ENCODE measurements at regions not wholly inside any gene's neighbourhood (a gene's known extent, or its start where the extent isn't known, plus 50 kb on each side); places are given as distances from the start of the nearest gene placed in this dataset.

- Histone ChIP-seq H3K79me2 (ENCODE audit: insufficient read depth, low read length) (no peaks in the 10 kb centered on the region), H3K4me3 (ENCODE audit: low read length, poor library complexity, severe bottlenecking) (no peak overlapping the region), H3F3A (ENCODE audit: low read depth) (no peaks in the 10 kb centered on the region), H2AFZ (ENCODE audit: low read length) (no peak overlapping the region), H3K27me3 (ENCODE audit: insufficient read depth, low read length, poor library complexity, severe bottlenecking) (no peaks in the 10 kb centered on the region), H4K20me1 (ENCODE audit: insufficient read depth, low read length, poor library complexity, severe bottlenecking) (no peaks in the 10 kb centered on the region), H3K9me3 (ENCODE audit: insufficient read depth, low read depth, low read length) (no peaks in the 10 kb centered on the region), H3K4me2 (ENCODE audit: low read depth, low read length, poor library complexity, severe bottlenecking) (no peak overlapping the region), H3K9me2 (replicated peaks; ENCODE audit: low read depth, low read length) (no peaks in the 10 kb centered on the region), H3K4me1 (ENCODE audit: insufficient read depth, low read length, poor library complexity, severe bottlenecking) (no peaks in the 10 kb centered on the region), H3K9ac (ENCODE audit: low read depth, low read length, poor library complexity, severe bottlenecking) (no peak overlapping the region), H3K36me3 (ENCODE audit: insufficient read depth, low read length) (no peaks in the 10 kb centered on the region)
- no peak for TF ChIP-seq EZH2phosphoT487 (IDR thresholded peaks at IDR 0.05; ENCODE audit: borderline replicate concordance)
- TF ChIP-seq, protein P1, sequence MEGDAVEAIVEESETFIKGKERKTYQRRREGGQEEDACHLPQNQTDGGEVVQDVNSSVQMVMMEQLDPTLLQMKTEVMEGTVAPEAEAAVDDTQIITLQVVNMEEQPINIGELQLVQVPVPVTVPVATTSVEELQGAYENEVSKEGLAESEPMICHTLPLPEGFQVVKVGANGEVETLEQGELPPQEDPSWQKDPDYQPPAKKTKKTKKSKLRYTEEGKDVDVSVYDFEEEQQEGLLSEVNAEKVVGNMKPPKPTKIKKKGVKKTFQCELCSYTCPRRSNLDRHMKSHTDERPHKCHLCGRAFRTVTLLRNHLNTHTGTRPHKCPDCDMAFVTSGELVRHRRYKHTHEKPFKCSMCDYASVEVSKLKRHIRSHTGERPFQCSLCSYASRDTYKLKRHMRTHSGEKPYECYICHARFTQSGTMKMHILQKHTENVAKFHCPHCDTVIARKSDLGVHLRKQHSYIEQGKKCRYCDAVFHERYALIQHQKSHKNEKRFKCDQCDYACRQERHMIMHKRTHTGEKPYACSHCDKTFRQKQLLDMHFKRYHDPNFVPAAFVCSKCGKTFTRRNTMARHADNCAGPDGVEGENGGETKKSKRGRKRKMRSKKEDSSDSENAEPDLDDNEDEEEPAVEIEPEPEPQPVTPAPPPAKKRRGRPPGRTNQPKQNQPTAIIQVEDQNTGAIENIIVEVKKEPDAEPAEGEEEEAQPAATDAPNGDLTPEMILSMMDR (conservative IDR thresholded peaks at IDR 0.05; ENCODE audit: low read length), result peak; percentile 65
These were observed 306.7 kb upstream of the MAOA start for GRCh38 chrX:43349363-43349762.

GRCh38 chrX:43350935-43351334 is 305.2 kb upstream of the MAOA start:
- H3K9me2 ChIP-seq (replicated peaks; ENCODE audit: low read depth, low read length), result no peaks in the 10 kb centered on the region
- H2AFZ ChIP-seq (ENCODE audit: low read length), result no peak overlapping the region
- H3K9me3 ChIP-seq (ENCODE audit: insufficient read depth, low read depth, low read length), result no peaks in the 10 kb centered on the region
- no peaks in the 10 kb centered on the region for H3K4me1 ChIP-seq (ENCODE audit: insufficient read depth, low read length, poor library complexity, severe bottlenecking)
- H3K9ac ChIP-seq (ENCODE audit: low read depth, low read length, poor library complexity, severe bottlenecking), result no peak overlapping the region
- H3K4me3 ChIP-seq (ENCODE audit: low read length, poor library complexity, severe bottlenecking), result no peak overlapping the region
- no peaks in the 10 kb centered on the region for H3K36me3 ChIP-seq (ENCODE audit: insufficient read depth, low read length)
- no peaks in the 10 kb centered on the region for H3F3A ChIP-seq (ENCODE audit: low read depth)
- no peaks in the 10 kb centered on the region for H3K27me3 ChIP-seq (ENCODE audit: insufficient read depth, low read length, poor library complexity, severe bottlenecking)
- H4K20me1 ChIP-seq (ENCODE audit: insufficient read depth, low read length, poor library complexity, severe bottlenecking), result no peaks in the 10 kb centered on the region
- no peaks in the 10 kb centered on the region for H3K79me2 ChIP-seq (ENCODE audit: insufficient read depth, low read length)
- no peak for TF ChIP-seq EZH2phosphoT487 (IDR thresholded peaks at IDR 0.05; ENCODE audit: borderline replicate concordance)
- TF ChIP-seq, protein P1 (conservative IDR thresholded peaks at IDR 0.05; ENCODE audit: low read length), result no peak
- no peak overlapping the region for H3K4me2 ChIP-seq (ENCODE audit: low read depth, low read length, poor library complexity, severe bottlenecking)

- no peaks in the 10 kb centered on the region for H3K9me3 ChIP-seq (ENCODE audit: insufficient read depth, low read depth, low read length)
- TF ChIP-seq, protein P1 (conservative IDR thresholded peaks at IDR 0.05; ENCODE audit: low read length), result no peak
- TF ChIP-seq EZH2phosphoT487 (IDR thresholded peaks at IDR 0.05; ENCODE audit: borderline replicate concordance), result no peak
- H3K4me3 ChIP-seq (ENCODE audit: low read length, poor library complexity, severe bottlenecking), result no peak overlapping the region
- H3K4me1 ChIP-seq (ENCODE audit: insufficient read depth, low read length, poor library complexity, severe bottlenecking), result no peaks in the 10 kb centered on the region
- H3F3A ChIP-seq (ENCODE audit: low read depth), result no peaks in the 10 kb centered on the region
- no peaks in the 10 kb centered on the region for H3K36me3 ChIP-seq (ENCODE audit: insufficient read depth, low read length)
- no peak overlapping the region for H3K9ac ChIP-seq (ENCODE audit: low read depth, low read length, poor library complexity, severe bottlenecking)
- H3K4me2 ChIP-seq (ENCODE audit: low read depth, low read length, poor library complexity, severe bottlenecking), result no peak overlapping the region
- no peaks in the 10 kb centered on the region for H3K27me3 ChIP-seq (ENCODE audit: insufficient read depth, low read length, poor library complexity, severe bottlenecking)
- no peak overlapping the region for H2AFZ ChIP-seq (ENCODE audit: low read length)
- no peaks in the 10 kb centered on the region for H3K9me2 ChIP-seq (replicated peaks; ENCODE audit: low read depth, low read length)
- H3K79me2 ChIP-seq (ENCODE audit: insufficient read depth, low read length), result no peaks in the 10 kb centered on the region
- no peaks in the 10 kb centered on the region for H4K20me1 ChIP-seq (ENCODE audit: insufficient read depth, low read length, poor library complexity, severe bottlenecking)
These were observed 298.4 kb upstream of the MAOA start for GRCh38 chrX:43357741-43358140.
